Neuronal stem cell (in vitro differentiated cells): ENCODE measurements at regions not wholly inside any gene's neighbourhood (a gene's known extent, or its start where the extent isn't known, plus 50 kb on each side); places are given as distances from the start of the nearest gene placed in this dataset.

Source experiments
- DNase-seq: peaks from one replicate; pipeline ENCODE4 v3.0.0-alpha.2; 2013; ENCODE audit warnings: low spot score
- H2AFZ ChIP-seq: one replicate; pipeline ENCODE4 v1.6.1; 2013; ENCODE audit warnings: mild to moderate bottlenecking, low read length, inconsistent platforms
- H2AK5ac ChIP-seq: 2 replicates; pipeline ENCODE4 v1.6.1; 2013; ENCODE audit warnings: low read depth, mild to moderate bottlenecking, inconsistent platforms, low read length, moderate library complexity, mixed read lengths
- H2BK120ac ChIP-seq: 2 replicates; pipeline ENCODE4 v1.6.1; 2013; ENCODE audit warnings: low read depth, mild to moderate bottlenecking, inconsistent platforms, low read length, moderate library complexity, mixed read lengths
- H2BK12ac ChIP-seq: one replicate; pipeline ENCODE4 v1.6.1; 2013; ENCODE audit warnings: low read length, inconsistent platforms
- H2BK15ac ChIP-seq: 2 replicates; pipeline ENCODE4 v1.6.1; 2013; ENCODE audit warnings: mild to moderate bottlenecking, low read length, inconsistent platforms, mixed read lengths
- H2BK5ac ChIP-seq: one replicate; pipeline ENCODE4 v1.6.1; 2013; ENCODE audit warnings: inconsistent platforms, mild to moderate bottlenecking, low read length, moderate library complexity
- H3K14ac ChIP-seq: one replicate; pipeline ENCODE4 v1.6.1; 2013; ENCODE audit warnings: low read length, inconsistent platforms
- H3K18ac ChIP-seq: 2 replicates; pipeline ENCODE4 v1.6.1; 2013; ENCODE audit warnings: low read length, inconsistent platforms
- H3K23ac ChIP-seq: 2 replicates; pipeline ENCODE4 v1.6.1; 2013; ENCODE audit warnings: low read depth, mild to moderate bottlenecking, mixed read lengths, low read length, inconsistent platforms; ENCODE audit not compliant: poor library complexity
- H3K27ac ChIP-seq: replicated peaks from 3 replicates; pipeline ENCODE4 v1.5.1; 2013; ENCODE audit warnings: low read length, inconsistent platforms
- H3K27me3 ChIP-seq, 3 experiments: 2 replicates each; pipeline ENCODE4 v1.6.1; 2013; ENCODE audit warnings: low read length in 3 of 3, mild to moderate bottlenecking in 2 of 3, inconsistent platforms in 1 of 3, low read depth in 1 of 3, mixed read lengths in 1 of 3, moderate library complexity in 1 of 3; ENCODE audit not compliant: control insufficient read depth in 3 of 3, insufficient read depth in 3 of 3
- H3K36me3 ChIP-seq, 2 donors: replicated peaks in 1 of 2; 2 replicates each; pipeline ENCODE4 v1.6.1; 2013; ENCODE audit warnings: low read length in 2 of 2; ENCODE audit not compliant: control insufficient read depth in 2 of 2, insufficient read depth in 2 of 2
- H3K4ac ChIP-seq: 2 replicates; pipeline ENCODE4 v1.6.1; 2013; ENCODE audit warnings: inconsistent platforms, mild to moderate bottlenecking, low read length, moderate library complexity
- H3K4me1 ChIP-seq, 2 donors: 1 replicate in 1 of 2; 2 replicates in 1 of 2; pipeline ENCODE4 v1.6.1; 2013; ENCODE audit warnings: low read length in 2 of 2, low read depth in 1 of 2; ENCODE audit not compliant: control insufficient read depth in 2 of 2, insufficient read depth in 1 of 2
- H3K4me2 ChIP-seq: one replicate; pipeline ENCODE4 v1.6.1; 2013; ENCODE audit warnings: mild to moderate bottlenecking, low read length, inconsistent platforms; ENCODE audit not compliant: insufficient read depth, poor library complexity, severe bottlenecking
- H3K4me3 ChIP-seq, 2 donors: 2 replicates each; pipeline ENCODE4 v1.5.1; 2013; ENCODE audit warnings: low read length in 2 of 2, mild to moderate bottlenecking in 2 of 2, inconsistent platforms in 1 of 2, moderate library complexity in 1 of 2
- H3K79me1 ChIP-seq: one replicate; pipeline ENCODE4 v1.6.1; 2013; ENCODE audit warnings: low read depth, mild to moderate bottlenecking, inconsistent platforms, low read length, moderate library complexity
- H3K9ac ChIP-seq: one replicate; pipeline ENCODE4 v1.6.1; 2013; ENCODE audit warnings: mild to moderate bottlenecking, low read depth, low read length, inconsistent platforms; ENCODE audit not compliant: poor library complexity
- H3K9me3 ChIP-seq, 2 donors: replicated peaks in 1 of 2; 2 replicates each; pipeline versions ENCODE3 to v1.6.1; 2013; ENCODE audit warnings: low read length in 2 of 2, mild to moderate bottlenecking in 2 of 2, inconsistent platforms in 1 of 2, low read depth in 1 of 2, mixed read lengths in 1 of 2, moderate library complexity in 1 of 2; ENCODE audit not compliant: control insufficient read depth in 2 of 2, insufficient read depth in 1 of 2
- H4K8ac ChIP-seq: one replicate; pipeline ENCODE4 v1.6.1; 2013; ENCODE audit warnings: low read depth, mild to moderate bottlenecking, inconsistent platforms, low read length, moderate library complexity
- H4K91ac ChIP-seq: one replicate; pipeline ENCODE4 v1.6.1; 2013; ENCODE audit warnings: low read length, low read depth, mild to moderate bottlenecking, inconsistent platforms; ENCODE audit not compliant: poor library complexity
- WGBS, 2 donors: extraction: QIAGEN DNeasy Blood & Tissue Kit; methylation state at CpG; one replicate each; pipeline ENCODE4 v1.1.7; 2013; ENCODE audit warnings: missing lambda C conversion rate in 2 of 2, mixed read lengths in 1 of 2; ENCODE audit not compliant: insufficient read length in 2 of 2, insufficient replicate concordance in 1 of 2; ENCODE audit errors: extremely low coverage in 2 of 2; 5-methylcytosine and 5-hydroxymethylcytosine counted together

- WGBS, 2 donors, result no CpG with 5 or more reads among the region's 4 CpGs
Observed at GRCh38 chr14:84323450-84323849, 1206.5 kb upstream of the FLRT2 start.

GRCh38 chr14:84323978-84324377 is 1206.0 kb upstream of the FLRT2 start:
- DNase-seq, result no peak

More at GRCh38 chr14:84323450-84323849, 1206.5 kb upstream of the FLRT2 start:
- H3K79me1 ChIP-seq, result no peaks in the 10 kb centered on the region
- DNase-seq, result no peak
- no peak overlapping the region for H2BK120ac ChIP-seq
- no peaks in the 10 kb centered on the region for H3K9me3 ChIP-seq
- no peak overlapping the region for H3K9ac ChIP-seq
- no peak overlapping the region for H2BK5ac ChIP-seq
- no peak overlapping the region for H4K8ac ChIP-seq
- H3K23ac ChIP-seq, result no peak overlapping the region
- no peak overlapping the region for H3K4ac ChIP-seq
- no peak overlapping the region for H3K27ac ChIP-seq
- H3K27me3 ChIP-seq, result no peaks in the 10 kb centered on the region
- H3K36me3 ChIP-seq, result no peaks in the 10 kb centered on the region
- H3K14ac ChIP-seq, result no peak overlapping the region
- no peak overlapping the region for H2BK15ac ChIP-seq
- peaks cover 0 to 2% of the 10 kb centered on the region in 2 donors for H3K4me1 ChIP-seq
- no peak overlapping the region for H3K4me3 ChIP-seq
- H2AFZ ChIP-seq, result no peak overlapping the region
- no peak overlapping the region for H4K91ac ChIP-seq
- H3K4me2 ChIP-seq, result no peak overlapping the region
- H3K18ac ChIP-seq, result no peak overlapping the region
- H2BK12ac ChIP-seq, result no peak overlapping the region
- H2AK5ac ChIP-seq, result no peak overlapping the region

GRCh38 chr14:84336433-84336832 is 1193.5 kb upstream of the FLRT2 start:
- Histone ChIP-seq H2AFZ (no peak overlapping the region), H4K8ac (no peak overlapping the region), H3K23ac (no peak overlapping the region), H3K18ac (no peak overlapping the region), H3K36me3 (no peaks in the 10 kb centered on the region), H2BK5ac (no peak overlapping the region), H4K91ac (no peak overlapping the region), H3K4ac (no peak overlapping the region), H3K27ac (no peak overlapping the region), H2BK120ac (no peak overlapping the region), H3K9me3 (no peaks in the 10 kb centered on the region), H3K4me1 (no peaks in the 10 kb centered on the region), H3K4me3 (no peak overlapping the region), H2BK15ac (no peak overlapping the region), H3K27me3 (no peaks in the 10 kb centered on the region), H2BK12ac (no peak overlapping the region), H3K79me1 (no peaks in the 10 kb centered on the region), H3K14ac (no peak overlapping the region), H3K9ac (no peak overlapping the region), H2AK5ac (no peak overlapping the region), H3K4me2 (no peak overlapping the region)
- DNase-seq, result no peak

More at GRCh38 chr14:84323978-84324377, 1206.0 kb upstream of the FLRT2 start:
- no CpG with 5 or more reads among the region's 4 CpGs for WGBS, 2 donors
- no peak overlapping the region for H2BK15ac ChIP-seq
- H3K36me3 ChIP-seq, result no peaks in the 10 kb centered on the region
- H3K9ac ChIP-seq, result no peak overlapping the region
- H3K18ac ChIP-seq, result no peak overlapping the region
- H3K14ac ChIP-seq, result no peak overlapping the region
- H4K91ac ChIP-seq, result no peak overlapping the region
- no peak overlapping the region for H3K27ac ChIP-seq
- H3K9me3 ChIP-seq, result no peaks in the 10 kb centered on the region
- no peaks in the 10 kb centered on the region for H3K27me3 ChIP-seq
- H3K4ac ChIP-seq, result no peak overlapping the region
- H4K8ac ChIP-seq, result no peak overlapping the region
- H2AK5ac ChIP-seq, result no peak overlapping the region
- no peak overlapping the region for H3K4me3 ChIP-seq
- H2BK120ac ChIP-seq, result no peak overlapping the region
- H3K79me1 ChIP-seq, result no peaks in the 10 kb centered on the region
- H3K4me1 ChIP-seq, result peaks cover 0 to 2% of the 10 kb centered on the region in 2 donors
- H2BK5ac ChIP-seq, result no peak overlapping the region
- H3K4me2 ChIP-seq, result no peak overlapping the region
- no peak overlapping the region for H2BK12ac ChIP-seq
- H3K23ac ChIP-seq, result no peak overlapping the region
- H2AFZ ChIP-seq, result no peak overlapping the region

GRCh38 chr14:84340938-84341337 is 1189.0 kb upstream of the FLRT2 start:
- no peak overlapping the region for H3K14ac ChIP-seq
- WGBS, 2 donors, result no CpG with 5 or more reads among the region's 1 CpG
- no peak for DNase-seq

More at GRCh38 chr14:84340938-84341337, 1189.0 kb upstream of the FLRT2 start:
- H3K4me2 ChIP-seq, result no peak overlapping the region
- no peak overlapping the region for H3K27ac ChIP-seq
- H3K27me3 ChIP-seq, result no peaks in the 10 kb centered on the region
- H3K23ac ChIP-seq, result no peak overlapping the region
- no peak overlapping the region for H3K9ac ChIP-seq
- H3K18ac ChIP-seq, result no peak overlapping the region
- no peaks in the 10 kb centered on the region for H3K36me3 ChIP-seq
- no peak overlapping the region for H3K4me3 ChIP-seq
- no peak overlapping the region for H4K8ac ChIP-seq
- H2BK15ac ChIP-seq, result no peak overlapping the region
- peak overlapping the region; percentile 17 for H2AFZ ChIP-seq
- H3K79me1 ChIP-seq, result no peaks in the 10 kb centered on the region
- H4K91ac ChIP-seq, result no peak overlapping the region
- H3K4me1 ChIP-seq, result no peaks in the 10 kb centered on the region
- peaks cover 0 to 2% of the 10 kb centered on the region in 2 donors for H3K9me3 ChIP-seq
- H2AK5ac ChIP-seq, result no peak overlapping the region
- H3K4ac ChIP-seq, result no peak overlapping the region
- no peak overlapping the region for H2BK12ac ChIP-seq
- H2BK120ac ChIP-seq, result no peak overlapping the region
- no peak overlapping the region for H2BK5ac ChIP-seq
